HG03103 (cell line): ENCODE measurements at regions not wholly inside any gene's neighbourhood (a gene's known extent, or its start where the extent isn't known, plus 50 kb on each side); places are given as distances from the start of the nearest gene placed in this dataset.
"Not testable (repeated sequence)": the region's sequence is repeated elsewhere in the genome, so short reads cannot be mapped to it uniquely, and the experiment has no call there.

Experiments used
- ATAC-seq: cut with Tn5 transposase; IDR thresholded peaks from one replicate; pipeline ENCODE4 v1.9.1; 2021; ENCODE audit warnings: low read depth; ENCODE audit not compliant: unreplicated experiment

DNA sequence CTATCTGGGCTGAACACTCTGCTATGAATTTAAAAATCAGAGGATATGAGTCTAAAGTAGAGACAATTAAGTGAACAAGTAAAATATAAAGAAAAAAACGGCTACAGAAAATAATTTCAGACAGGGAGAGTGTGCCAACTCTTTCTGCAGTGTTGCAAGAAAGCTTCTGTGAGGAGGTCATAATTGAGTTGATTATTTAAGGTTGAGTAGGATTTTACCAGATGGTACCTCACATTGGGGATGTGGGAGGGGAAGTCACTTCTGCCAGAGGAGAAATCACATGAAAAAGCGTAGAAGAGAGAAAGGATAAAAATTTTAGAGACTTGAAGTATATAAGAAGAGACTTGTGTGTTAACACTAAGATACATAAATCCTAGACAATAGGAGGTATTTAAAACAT is 238.0 kb upstream of the NCAM2 start:
- ATAC-seq: no peak

DNA sequence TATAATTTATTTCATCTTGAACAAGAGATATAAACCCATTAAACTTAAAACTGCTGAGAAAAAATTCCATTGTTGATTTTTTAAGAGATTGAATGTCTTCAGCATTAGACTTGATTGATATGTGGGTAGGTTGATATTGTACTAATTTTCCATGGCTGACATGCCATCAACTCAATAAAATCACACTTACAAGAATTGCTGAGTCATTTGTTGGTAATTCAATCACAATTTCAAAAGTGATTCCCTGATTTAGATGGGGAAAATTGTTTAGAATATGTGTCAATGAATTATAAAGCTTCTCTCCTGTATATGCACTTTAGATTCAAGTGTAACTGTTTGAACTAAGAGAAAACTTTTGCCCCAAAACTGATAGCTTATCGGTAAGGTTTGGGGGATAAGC is 223.5 kb upstream of the NCAM2 start:
- ATAC-seq: no peak

DNA sequence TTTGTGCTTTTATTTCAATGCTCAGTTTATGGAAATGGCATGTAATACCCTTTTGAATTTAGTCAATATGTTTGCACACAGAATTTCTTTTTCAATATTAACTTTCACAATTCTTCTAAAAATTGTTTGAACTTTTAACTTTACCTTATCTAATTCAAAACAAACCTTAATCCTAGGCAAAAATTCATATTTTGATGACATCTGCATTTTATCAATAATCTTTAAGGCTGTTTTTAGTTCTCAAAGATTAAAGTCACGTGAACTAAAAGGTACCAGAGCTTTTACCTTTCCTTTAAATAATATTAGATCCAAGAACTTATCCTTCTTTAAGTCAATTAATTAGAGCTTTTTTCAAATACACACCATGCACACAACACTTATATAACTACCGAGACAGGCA is 218.9 kb upstream of the NCAM2 start:
- ATAC-seq: no peak

DNA sequence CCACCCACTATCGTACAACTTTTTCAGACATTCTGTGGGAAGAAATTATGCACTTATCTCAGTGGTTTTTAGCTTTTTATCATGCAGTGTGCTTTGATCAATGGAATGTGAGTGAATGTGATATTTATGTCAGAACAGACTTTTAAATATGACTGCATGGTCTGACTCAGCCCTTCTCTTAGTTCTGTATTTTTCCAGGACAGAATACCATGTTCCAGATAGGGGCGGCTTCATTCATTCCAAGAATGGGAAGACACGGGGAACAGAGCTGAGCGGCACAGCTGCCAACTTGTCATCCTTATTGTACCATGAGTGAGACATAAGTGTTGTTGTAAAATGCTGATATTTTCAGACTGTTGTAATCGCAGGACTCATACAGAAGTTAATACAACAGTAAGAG is 214.6 kb upstream of the NCAM2 start:
- no peak for ATAC-seq

DNA sequence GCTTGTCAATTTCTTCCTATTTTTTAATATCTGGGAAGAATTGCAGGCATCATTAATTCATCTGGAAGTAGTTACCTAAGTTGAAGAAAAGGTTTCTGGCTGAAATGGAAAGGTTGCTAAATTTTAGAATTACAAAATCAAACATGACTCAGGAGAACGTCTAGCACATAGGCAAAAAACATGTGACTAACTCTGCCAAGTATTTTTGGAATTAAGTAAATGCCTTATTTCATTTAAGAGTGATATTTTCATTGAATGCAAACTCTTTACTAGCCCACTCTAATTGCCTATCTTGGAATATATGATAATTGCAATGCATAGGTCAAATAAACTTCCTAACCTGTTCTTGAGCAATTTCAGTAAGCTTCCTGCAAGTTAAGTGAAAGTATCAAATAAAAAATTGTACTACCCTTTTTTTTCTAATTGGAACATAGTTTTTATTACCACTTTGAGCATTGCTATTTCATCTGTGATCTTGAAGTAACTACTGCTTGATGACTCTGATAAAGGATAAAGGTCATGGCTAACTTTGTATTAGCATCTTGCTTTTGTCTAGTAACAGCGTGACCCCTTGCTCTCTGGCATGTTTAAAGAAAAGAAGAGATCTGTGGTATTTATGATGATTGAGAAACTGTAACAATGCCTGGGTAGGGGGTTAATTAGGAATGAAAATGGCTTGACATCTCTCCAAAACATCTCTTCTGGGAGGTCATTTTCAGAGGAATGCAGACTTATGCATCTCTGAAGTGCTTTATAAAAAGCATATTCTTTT is 208.3 kb upstream of the NCAM2 start:
- no peak for ATAC-seq

DNA sequence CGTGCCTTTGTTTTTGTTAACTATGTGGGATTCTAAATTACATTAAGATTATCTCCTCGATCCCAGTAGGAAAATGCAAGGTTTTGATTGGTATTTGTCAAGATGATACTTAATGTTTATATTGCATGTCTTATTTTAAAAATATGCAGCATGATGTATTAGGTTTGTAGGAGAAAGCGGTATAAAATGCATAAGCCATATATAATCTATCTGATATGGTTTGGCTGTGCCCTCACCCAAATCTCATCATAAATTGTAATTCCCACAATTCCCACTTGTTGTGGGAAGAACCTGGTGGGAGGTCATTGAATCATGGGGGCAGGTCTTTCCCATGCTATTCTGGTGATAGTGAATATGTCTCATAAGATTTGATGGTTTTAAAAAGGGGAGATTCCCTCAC is 198.1 kb upstream of the NCAM2 start:
- no peak for ATAC-seq

DNA sequence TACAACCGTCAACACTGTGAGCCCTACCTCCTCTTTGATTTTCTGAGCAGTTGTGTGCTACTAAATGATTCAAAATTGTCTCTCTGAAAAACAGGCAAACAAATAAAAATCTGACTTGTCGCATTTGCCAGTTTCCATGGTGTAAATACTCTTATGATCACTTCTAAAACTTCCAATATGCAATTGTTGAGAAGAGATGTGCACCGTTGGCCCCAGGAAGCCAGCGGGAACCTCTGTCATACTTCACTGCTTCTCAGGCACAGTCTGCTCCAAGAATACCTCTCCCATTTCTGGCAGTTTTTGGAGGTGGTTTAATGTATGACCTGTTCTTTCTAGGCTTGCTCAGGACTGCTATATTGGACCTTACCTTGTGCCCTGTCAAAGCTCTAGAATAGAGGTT is 196.0 kb upstream of the NCAM2 start:
- no peak for ATAC-seq

DNA sequence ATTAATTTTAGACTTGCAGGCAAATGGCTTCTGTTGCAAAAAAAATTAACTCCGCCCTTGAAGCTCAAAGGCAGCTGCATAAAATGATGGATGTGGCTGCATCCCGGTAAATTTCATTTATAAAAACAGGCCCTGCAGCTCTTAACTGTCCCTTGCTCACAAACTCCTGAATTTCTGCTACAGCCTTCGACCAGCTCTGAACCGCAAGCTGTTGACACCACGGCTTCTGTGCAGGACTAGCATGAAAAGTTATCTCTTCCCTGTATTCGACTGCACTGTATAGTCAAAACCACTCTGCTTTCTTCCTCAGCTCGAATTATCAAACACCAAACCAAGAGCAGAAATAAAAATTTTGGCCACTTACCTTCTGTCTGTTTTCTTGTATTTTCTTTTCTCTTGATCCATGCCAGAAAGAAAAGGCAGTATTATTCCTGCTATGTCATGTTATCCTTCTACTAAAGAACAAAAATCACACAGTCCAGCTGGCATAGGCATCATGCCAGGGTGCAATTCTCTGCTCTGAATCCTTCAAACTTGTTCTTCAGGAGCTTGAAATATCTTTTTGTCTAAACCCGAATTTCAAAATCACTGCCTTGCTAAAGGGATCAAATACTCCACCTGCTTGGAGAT is 195.5 kb upstream of the NCAM2 start:
- ATAC-seq: no peak

DNA sequence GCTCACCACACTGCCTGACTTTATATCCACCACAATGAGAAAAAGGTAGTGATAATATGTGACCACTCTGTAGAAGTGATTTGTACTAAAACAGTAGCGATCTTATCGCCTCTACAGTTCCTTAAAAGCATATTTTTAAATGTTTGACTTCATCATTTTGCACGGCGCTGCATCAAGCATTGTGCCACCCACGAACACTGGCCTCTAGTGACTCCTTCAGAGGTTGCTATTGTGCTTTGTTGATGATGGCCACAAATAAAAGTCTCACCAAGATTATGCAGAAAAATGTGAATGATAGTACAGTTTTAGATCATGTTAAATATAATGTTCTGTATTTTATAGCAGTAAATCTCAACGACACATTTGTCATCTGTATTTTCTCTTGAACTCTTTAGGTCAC is 186.5 kb upstream of the NCAM2 start:
- ATAC-seq: no peak

DNA sequence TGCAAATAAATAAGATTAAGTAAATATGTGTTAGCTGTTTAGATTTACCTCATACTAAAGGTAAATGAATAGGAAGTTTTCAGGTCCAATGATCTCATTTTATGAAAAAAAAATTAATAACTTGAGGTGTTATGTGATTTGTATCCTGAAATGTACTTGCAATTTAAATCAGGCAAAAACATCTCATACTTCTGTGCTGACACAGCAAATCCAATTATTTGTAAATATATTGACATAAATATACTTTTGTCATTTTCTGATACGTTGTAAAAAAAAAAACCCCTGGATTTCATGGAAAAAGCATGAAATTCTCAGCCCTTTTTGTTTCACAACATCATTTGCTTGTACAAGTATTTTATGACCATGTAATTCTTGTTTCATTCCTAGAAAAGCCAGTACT is 184.1 kb upstream of the NCAM2 start:
- ATAC-seq: no peak

DNA sequence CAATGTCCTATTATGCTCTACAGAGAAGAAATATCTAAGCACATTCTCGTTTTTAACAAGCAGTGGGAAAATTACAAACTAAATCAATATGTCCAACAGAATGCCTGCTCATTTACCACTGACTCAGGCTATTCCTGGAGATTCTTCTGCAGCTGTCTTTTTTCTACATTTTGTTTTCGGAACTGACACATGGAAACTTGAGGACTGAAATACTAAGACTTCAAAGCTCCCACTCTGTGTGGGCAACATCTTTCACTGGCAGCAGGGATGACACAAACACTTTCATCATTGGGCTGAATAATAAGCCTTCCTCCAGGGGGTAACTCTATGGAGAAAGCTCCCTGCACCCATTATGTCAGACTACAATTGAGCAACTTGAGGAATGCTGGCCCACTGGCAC is 175.5 kb upstream of the NCAM2 start:
- ATAC-seq: no peak

DNA sequence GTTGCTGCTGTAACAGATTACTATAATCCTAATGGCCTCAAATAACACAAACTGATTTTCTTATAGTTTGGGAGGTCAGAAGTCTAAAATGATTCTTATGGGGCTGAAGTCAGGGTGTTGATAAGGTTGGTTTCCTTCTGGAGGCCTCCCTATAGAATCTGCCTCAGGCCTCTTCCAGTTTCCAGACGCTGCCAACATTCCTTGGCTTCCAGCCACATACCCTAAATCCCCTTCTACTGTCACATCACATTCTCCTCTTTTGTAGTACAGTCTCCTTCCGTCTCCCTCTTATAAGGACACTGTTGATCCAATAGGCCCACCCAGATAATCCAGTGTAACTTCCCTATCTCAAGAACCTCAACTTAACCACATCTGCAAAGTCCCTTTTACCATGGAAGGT is 145.3 kb upstream of the NCAM2 start:
- no peak for ATAC-seq

DNA sequence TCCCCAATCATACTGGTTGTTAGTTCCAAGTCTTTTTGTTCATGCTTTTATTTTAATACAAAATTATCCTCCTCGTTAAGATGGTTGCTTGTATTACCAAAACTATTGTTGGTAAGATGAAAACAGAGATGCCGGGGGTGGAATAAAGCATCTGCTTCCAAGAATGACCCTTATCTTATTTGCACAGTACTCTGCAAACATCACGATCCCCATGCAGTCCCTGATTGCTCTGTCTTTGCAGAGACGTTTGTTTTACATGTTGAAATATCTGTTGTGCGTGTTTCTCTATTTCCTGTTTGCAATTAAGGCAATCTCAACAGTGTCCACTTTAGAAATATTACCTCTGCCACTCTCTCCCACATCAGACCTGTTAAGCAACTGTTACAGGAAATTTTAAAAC is 141.3 kb upstream of the NCAM2 start:
- ATAC-seq: no peak

DNA sequence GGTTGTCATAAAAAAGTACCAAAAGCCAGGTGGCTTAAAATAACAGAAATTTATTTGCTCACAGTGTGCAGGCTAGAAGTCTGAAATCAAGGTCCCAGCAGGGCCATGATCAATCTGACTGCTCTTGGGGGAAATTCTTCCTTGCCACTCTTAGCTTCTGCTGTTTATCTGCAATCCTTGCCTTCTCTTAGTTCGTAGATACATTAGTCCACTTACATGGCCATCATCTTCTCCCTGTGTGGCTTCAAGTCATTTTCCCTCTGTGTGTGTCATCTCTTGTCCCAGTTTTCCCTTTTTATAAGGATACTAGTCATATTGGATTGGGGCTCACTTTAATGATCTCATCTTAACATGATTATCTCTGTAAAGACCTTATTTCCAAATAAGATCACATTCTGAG is 124.0 kb upstream of the NCAM2 start:
- ATAC-seq: no peak

DNA sequence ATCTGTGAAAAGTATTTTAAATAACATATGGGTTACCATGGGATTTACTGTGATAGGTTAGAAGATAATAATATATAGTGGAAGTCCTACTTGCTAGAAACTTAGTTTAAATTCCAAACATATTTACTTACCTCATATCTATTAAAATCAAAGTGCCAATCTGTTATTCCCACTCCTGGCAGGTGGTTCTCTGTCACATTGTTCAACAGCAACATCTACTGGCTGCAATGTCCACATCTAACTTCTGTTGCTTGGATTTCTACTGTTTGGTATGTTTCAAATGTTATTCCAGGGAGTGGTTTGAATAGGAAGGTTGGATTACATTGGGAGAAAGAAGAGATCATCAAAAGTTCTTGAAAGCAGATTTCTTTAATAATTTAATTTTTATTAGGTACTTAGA is 122.5 kb upstream of the NCAM2 start:
- ATAC-seq: no peak

DNA sequence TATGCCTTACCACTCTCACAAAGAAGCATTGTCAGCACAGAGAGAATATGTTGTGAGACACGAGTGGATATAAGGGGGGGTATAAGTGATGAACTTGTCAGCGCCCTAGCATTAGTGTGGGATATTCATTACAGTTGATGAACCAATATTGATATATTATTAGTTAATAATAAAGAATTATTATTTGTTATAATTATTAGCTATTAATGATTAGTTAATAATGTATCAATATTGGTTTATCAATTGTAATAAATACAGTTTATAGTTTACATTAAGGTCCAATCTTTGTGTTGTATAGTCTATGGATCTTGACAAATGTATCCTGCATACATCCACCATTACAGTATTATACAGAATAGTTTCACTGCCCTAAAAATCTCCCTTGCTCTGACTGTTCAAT is 120.2 kb upstream of the NCAM2 start:
- ATAC-seq: no peak

DNA sequence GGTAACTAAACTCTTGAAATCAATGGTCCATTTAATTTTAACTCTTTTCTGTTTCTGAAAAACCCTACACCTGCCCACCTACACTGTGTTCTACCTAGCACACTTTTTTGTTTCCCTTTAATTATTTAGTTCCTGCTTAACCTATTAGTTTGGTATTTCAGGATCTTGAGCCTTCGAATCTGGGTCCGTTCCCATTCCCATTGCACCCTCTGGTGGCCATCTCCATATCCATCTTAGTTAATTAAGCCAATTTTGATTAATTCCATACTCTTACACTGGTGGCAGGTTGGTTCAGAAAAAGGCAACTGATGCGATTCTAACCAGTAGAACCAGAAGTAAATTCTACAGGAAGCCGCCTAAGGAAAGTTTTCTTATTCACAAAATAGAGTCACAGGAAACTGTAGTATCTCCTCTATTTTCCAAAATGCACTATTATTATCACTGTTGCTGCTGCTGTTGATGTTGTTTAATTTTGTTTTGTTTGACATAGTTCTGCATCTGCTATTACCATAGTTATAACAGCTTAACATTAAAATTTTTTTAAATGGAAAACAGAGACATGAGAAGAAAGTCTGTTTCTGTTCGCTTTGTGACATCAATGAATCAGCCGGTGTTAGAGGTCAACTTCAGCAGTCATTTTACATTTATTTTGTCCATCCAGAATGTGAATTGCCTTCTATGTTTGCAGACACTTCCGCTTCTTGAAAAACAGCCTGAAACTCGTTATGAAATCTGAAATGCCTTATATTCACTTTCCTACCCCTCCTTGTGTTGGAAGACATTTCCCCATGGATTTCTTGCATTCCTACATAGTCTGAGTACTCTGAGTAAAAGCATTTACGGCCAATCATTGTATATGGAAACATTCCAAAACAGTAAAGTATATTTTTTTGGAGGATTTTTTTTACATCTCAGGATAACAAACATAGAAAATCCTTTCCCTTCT is 115.5 kb upstream of the NCAM2 start:
- ATAC-seq: no peak

DNA sequence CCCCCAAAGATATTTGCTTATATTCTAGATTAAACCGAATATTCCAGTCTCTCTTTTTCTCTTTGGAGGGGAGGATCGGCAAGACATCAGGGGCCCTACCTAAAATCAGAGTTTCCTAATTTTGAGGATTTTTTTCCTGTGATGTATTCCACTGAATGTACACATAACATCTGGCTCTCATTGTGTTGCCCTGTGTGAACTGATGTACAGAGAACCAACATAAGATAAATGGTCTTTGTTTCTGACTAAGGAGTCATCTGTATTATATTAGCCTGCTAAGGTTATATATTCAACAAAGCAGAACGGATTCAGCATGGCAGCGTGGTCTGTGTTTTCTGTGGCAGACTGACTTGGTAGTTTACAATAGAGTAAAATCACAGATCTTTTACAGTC is 114.8 kb upstream of the NCAM2 start:
- ATAC-seq: no peak

DNA sequence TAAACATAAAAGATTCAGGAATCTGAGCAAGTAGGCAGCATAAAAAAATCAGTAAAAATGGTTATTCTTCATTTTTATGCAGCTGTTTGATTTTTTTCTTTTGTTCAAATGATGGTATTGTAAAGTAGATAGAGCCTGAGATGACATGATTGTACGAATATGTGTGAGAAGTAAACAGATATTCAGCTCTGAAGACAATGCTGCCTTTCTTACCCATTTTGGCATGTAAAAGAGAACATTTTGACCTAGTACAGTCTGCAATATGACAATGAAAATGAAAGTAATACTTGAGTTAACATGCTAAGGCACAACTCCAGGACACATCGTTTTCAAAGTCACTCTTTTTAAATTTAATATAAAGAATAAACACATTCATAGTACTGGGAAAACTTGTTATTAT is 95.7 kb upstream of the NCAM2 start:
- ATAC-seq: no peak

DNA sequence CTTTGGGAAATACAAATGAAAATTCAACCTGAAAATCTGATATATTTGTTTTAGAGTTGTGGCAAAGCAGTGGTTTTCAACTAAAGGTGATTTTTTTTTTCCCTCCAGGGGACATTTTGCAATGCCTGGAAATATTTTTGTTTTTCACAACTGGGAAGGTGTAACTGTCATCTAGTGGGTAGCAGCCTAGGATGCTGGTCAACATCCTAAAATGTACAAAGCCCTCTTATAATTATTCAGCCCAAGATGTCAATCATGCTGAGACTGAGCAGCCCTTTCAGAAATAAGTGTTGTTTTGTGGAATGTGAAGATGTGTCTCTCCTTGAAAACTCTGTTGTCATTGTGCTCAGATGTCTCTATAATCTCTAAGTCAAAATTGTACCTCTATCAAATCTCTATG is 95.2 kb upstream of the NCAM2 start:
- ATAC-seq: no peak

DNA sequence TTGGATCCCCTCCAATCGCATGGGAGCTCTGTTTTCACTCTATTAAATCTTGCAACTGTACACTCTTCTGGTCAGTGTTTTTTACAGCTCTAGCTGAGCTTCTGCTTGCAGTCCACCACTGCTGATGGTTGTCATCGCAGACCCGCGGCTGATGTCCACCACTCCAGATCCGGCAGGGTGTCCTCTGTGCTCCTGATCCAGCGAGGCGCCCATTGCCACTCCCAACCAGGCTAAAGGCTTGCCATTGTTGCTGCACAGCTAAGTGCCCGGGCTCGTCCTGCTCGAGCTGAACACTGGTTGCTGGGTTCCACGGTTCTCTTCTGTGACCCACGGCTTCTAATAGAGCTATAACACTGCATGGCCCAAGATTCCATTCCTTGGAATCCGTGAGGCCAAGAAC is 70.7 kb upstream of the NCAM2 start:
- not testable (repeated sequence) for ATAC-seq

DNA sequence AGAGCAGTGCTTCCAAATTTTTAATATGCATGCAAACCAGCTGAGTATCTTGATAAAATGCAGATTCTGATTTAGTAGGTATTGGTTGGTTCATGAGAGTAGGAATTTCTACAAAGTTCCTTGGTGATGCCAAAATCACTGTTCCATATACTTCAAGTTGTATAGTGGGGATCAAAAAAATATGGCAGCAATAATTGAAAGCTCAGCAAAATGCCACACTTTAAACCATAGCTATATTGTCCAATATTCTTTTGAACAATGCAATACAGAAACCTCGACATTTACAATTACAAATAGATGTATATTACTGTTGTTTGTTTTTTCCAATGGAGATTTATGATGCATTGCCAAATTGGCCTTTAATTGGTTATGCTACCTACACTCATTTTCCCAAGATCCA is 55.7 kb upstream of the NCAM2 start:
- ATAC-seq: no peak
